SK-N-SH (cell line): ENCODE measurements at regions not wholly inside any gene's neighbourhood (a gene's known extent, or its start where the extent isn't known, plus 50 kb on each side); places are given as distances from the start of the nearest gene placed in this dataset.

Experiments used
- CTCF ChIA-PET: fragments of 300-600, 350-600 bp; formaldehyde crosslinking; extraction: SDS; loops from one replicate; lab custom pipeline; 2021; lab: Yijun Ruan, JAX
- POLR2A ChIA-PET: fragments of 350-600 bp; sonication (Branson Sonifier 250); formaldehyde crosslinking; extraction: SDS; loops from one replicate; lab custom pipeline; 2020; ENCODE audit warnings: antibody characterized with exemption, inconsistent platforms; lab: Yijun Ruan, JAX
- DNase-seq: peaks from one replicate; pipeline ENCODE4 v3.0.0; 2012
- H2AFZ ChIP-seq: fragments of 200-600 bp; sonication (generic); 2 replicates; pipeline ENCODE4 v1.8.1; 2016; ENCODE audit warnings: antibody characterized with exemption, mild to moderate bottlenecking, low read depth
- H3F3A ChIP-seq: fragments of 200-600 bp; sonication (generic); replicated peaks from 2 replicates; pipeline ENCODE3; 2016; ENCODE audit warnings: antibody characterized with exemption, mild to moderate bottlenecking; ENCODE audit not compliant: insufficient read depth
- H3K27ac ChIP-seq, 2 experiments: fragments of 200-500 bp in 1 of 2; fragments of 200-600 bp in 1 of 2; sonication (Bioruptor generic) in 1 of 2; sonication (generic), shearing (Covaris generic) in 1 of 2; 2 replicates each; pipeline versions ENCODE4 v1.5.1 to v1.6.1; 2014 to 2016; ENCODE audit warnings: low read depth in 2 of 2, inconsistent platforms in 1 of 2, low read length in 1 of 2, mild to moderate bottlenecking in 1 of 2, mixed read lengths in 1 of 2
- H3K27me3 ChIP-seq: fragments of 200-600 bp; sonication (generic), shearing (Covaris generic); 2 replicates; pipeline ENCODE4 v1.6.1; 2016; ENCODE audit warnings: mixed run types; ENCODE audit not compliant: insufficient read depth
- H3K36me3 ChIP-seq, 2 experiments: fragments of 200-500 bp in 1 of 2; fragments of 200-600 bp in 1 of 2; sonication (Bioruptor generic) in 1 of 2; sonication (generic) in 1 of 2; replicated peaks in 1 of 2; 2 replicates each; pipeline versions ENCODE3 to v1.5.1; 2014 to 2016; ENCODE audit warnings: low read length in 1 of 2, mild to moderate bottlenecking in 1 of 2; ENCODE audit not compliant: insufficient read depth in 2 of 2, control insufficient read depth in 1 of 2
- H3K4me1 ChIP-seq, 2 experiments: fragments of 200-500 bp in 1 of 2; fragments of 200-600 bp in 1 of 2; sonication (Bioruptor generic) in 1 of 2; sonication (generic), shearing (Covaris generic) in 1 of 2; 2 replicates each; pipeline versions ENCODE4 v1.5.1 to v1.6.1; 2014 to 2016; ENCODE audit warnings: low read depth in 1 of 2, low read length in 1 of 2, mixed run types in 1 of 2; ENCODE audit not compliant: insufficient read depth in 2 of 2, control insufficient read depth in 1 of 2
- H3K4me2 ChIP-seq: fragments of 200-600 bp; sonication (generic), shearing (Covaris generic); 2 replicates; pipeline ENCODE4 v1.6.1; 2017; ENCODE audit warnings: mixed run types
- H3K4me3 ChIP-seq, 2 experiments: fragments of 200-500 bp in 1 of 2; fragments of 200-600 bp in 1 of 2; sonication (Bioruptor generic) in 1 of 2; sonication (generic), shearing (Covaris generic) in 1 of 2; 2 replicates each; pipeline versions ENCODE4 v1.5.1 to v1.8.1; 2014 to 2016; ENCODE audit warnings: low read depth in 2 of 2, inconsistent platforms in 1 of 2, low read length in 1 of 2, mild to moderate bottlenecking in 1 of 2, mixed read lengths in 1 of 2, moderate library complexity in 1 of 2
- H3K79me2 ChIP-seq: fragments of 200-600 bp; sonication (generic); 2 replicates; pipeline ENCODE4 v1.8.1; 2017; ENCODE audit warnings: mild to moderate bottlenecking; ENCODE audit not compliant: insufficient read depth
- H3K9ac ChIP-seq: fragments of 200-600 bp; sonication (generic); 2 replicates; pipeline ENCODE4 v1.6.1; 2017; ENCODE audit warnings: mixed run types
- H3K9me2 ChIP-seq: fragments of 200-600 bp; sonication (generic); 2 replicates; pipeline ENCODE4 v1.6.1; 2017; ENCODE audit warnings: mixed run types
- H3K9me3 ChIP-seq: fragments of 200-600 bp; sonication (generic); 2 replicates; pipeline ENCODE4 v1.6.1; 2017; ENCODE audit warnings: mixed run types, mild to moderate bottlenecking, moderate library complexity
- H4K20me1 ChIP-seq: fragments of 200-600 bp; sonication (generic); 2 replicates; pipeline ENCODE4 v1.6.1; 2017; ENCODE audit warnings: mild to moderate bottlenecking, mixed run types; ENCODE audit not compliant: insufficient read depth
- CHD2 ChIP-seq: fragments of 150-350 bp; IDR thresholded peaks from 2 replicates; pipeline ENCODE4 v1.6.1; 2018; ENCODE audit warnings: low read length; ENCODE audit not compliant: partially characterized antibody
- ELF1 ChIP-seq: IDR thresholded peaks from 2 replicates; pipeline ENCODE4 v1.4.0; 2012
- EP300 ChIP-seq, 2 experiments: IDR thresholded peaks; 2 replicates each; pipeline versions ENCODE4 v1.4.0 to v1.6.1; 2012; ENCODE audit warnings: borderline replicate concordance in 1 of 2, low read depth in 1 of 2, low read length in 1 of 2
- FOXJ3 ChIP-seq: sonication (generic); formaldehyde crosslinking; IDR thresholded peaks from 2 replicates; pipeline ENCODE4 v1.5.1; 2020; ENCODE audit warnings: mild to moderate bottlenecking, missing genetic modification reagents
- FOXM1 ChIP-seq: IDR thresholded peaks from 2 replicates; pipeline ENCODE4 v1.4.0; 2012; ENCODE audit warnings: low read depth, mild to moderate bottlenecking
- GABPA ChIP-seq: IDR thresholded peaks from 2 replicates; pipeline ENCODE4 v1.4.0; 2012; ENCODE audit warnings: low read depth, mild to moderate bottlenecking
- JUND ChIP-seq: IDR thresholded peaks from 2 replicates; pipeline ENCODE4 v1.4.0; 2012
- POLR2AphosphoS5 ChIP-seq: IDR thresholded peaks from 2 replicates; pipeline ENCODE4 v1.6.1; 2012; ENCODE audit warnings: low read depth, low read length
- RAD21 ChIP-seq: IDR thresholded peaks from 2 replicates; pipeline ENCODE4 v1.6.1; 2012; ENCODE audit warnings: mild to moderate bottlenecking, low read length
- RCOR1 ChIP-seq: fragments of 150-350 bp; IDR thresholded peaks from 2 replicates; pipeline ENCODE4 v1.6.1; 2017; ENCODE audit warnings: antibody characterized with exemption, low read length
- SIN3A ChIP-seq: IDR thresholded peaks from 2 replicates; pipeline ENCODE4 v1.6.1; 2012; ENCODE audit warnings: low read depth, mild to moderate bottlenecking, low read length, moderate library complexity, borderline replicate concordance
- YY1 ChIP-seq: IDR thresholded peaks from 2 replicates; pipeline ENCODE4 v1.4.0; 2012; ENCODE audit warnings: low read depth, mild to moderate bottlenecking
- WGBS: methylation state at CpG from one replicate; pipeline ENCODE4 v1.1.6; 2017; ENCODE audit warnings: low lambda C conversion rate; 5-methylcytosine and 5-hydroxymethylcytosine counted together
- TF ChIP-seq, protein P1 (sequence below): fragments of 150-350 bp; IDR thresholded peaks from 2 replicates; pipeline ENCODE4 v1.6.1; 2016; ENCODE audit warnings: mild to moderate bottlenecking, low read depth, low read length
- TF ChIP-seq, protein P2 (sequence below): IDR thresholded peaks from 2 replicates; pipeline ENCODE4 v1.4.0; 2012; ENCODE audit warnings: low read depth, borderline replicate concordance
- TF ChIP-seq, protein P3 (sequence below): IDR thresholded peaks from 2 replicates; pipeline ENCODE4 v1.4.0; 2012; ENCODE audit warnings: low read depth, borderline replicate concordance
- TF ChIP-seq, protein P4 (sequence below): IDR thresholded peaks from 2 replicates; pipeline ENCODE4 v1.4.0; 2012; ENCODE audit warnings: low read depth
- TF ChIP-seq, protein P5 (sequence below): fragments of 150-350 bp; IDR thresholded peaks from 2 replicates; pipeline ENCODE4 v1.6.1; 2017; ENCODE audit warnings: antibody characterized with exemption, low read length, low read depth, borderline replicate concordance
- TF ChIP-seq, protein P6 (sequence below): IDR thresholded peaks from 2 replicates; pipeline ENCODE4 v1.6.1; 2012; ENCODE audit warnings: mild to moderate bottlenecking, low read depth, low read length, moderate library complexity
- TF ChIP-seq, protein P7 (sequence below): fragments of 200-600 bp; sonication (generic); IDR thresholded peaks from 2 replicates; pipeline ENCODE4 v1.6.1; 2017; ENCODE audit warnings: antibody characterized with exemption, mild to moderate bottlenecking, moderate library complexity

DNA sequence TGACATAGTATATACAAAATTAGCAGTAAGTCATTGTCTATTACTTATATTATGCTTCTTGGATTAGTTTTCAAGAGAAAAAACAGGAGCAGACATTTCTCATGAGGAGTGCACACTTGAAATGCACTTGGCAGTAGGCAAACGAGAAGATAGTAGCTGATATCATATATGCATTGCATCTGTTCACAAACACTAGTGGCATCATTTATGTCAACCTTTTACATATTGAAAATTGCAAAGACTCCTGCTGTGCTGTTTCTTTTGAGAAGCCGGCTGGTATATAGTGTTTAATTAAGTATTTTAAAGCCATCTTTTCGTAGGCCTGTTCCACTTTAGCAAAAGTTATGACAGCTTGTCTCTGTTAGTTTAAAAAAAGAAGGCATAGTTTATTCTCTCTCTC lies 58.4 kb upstream of the SLC8A1 start:
- 53% methylated on average over 3 of the region's 3 CpGs for WGBS
- Histone ChIP-seq H3K4me3 (no peak overlapping the region), H3K27ac (no peak overlapping the region), H3K27me3 (no peaks in the 10 kb centered on the region), H3K79me2 (no peaks in the 10 kb centered on the region), H3K9ac (no peak overlapping the region), H4K20me1 (no peaks in the 10 kb centered on the region), H3F3A (no peaks in the 10 kb centered on the region), H3K4me2 (no peak overlapping the region), H3K9me3 (no peaks in the 10 kb centered on the region), H3K4me1 (no peaks in the 10 kb centered on the region; a peak in 1 of 4 replicates), H2AFZ (no peak overlapping the region), H3K36me3 (no peaks in the 10 kb centered on the region), H3K9me2 (no peaks in the 10 kb centered on the region)
- ChIA-PET POLR2A (no interaction called here), CTCF (interaction anchor here (0.9 to 1.9 kb wide), 2 partner anchors 23 to 44 kb away, joined by 3 to 4 read pairs; no protein-coding TSS in a partner anchor)
- no peak for DNase-seq
- TF ChIP-seq EP300 (IDR thresholded peaks at IDR 0.05; ENCODE audit: borderline replicate concordance in 1 of 2, low read depth in 1 of 2, low read length in 1 of 2) (no peak), SIN3A (no peak), RAD21 (no peak), YY1 (no peak), GABPA (no peak), FOXJ3 (CRISPR knock-in tag) (no peak), ELF1 (no peak), RCOR1 (no peak), FOXM1 (no peak), JUND (no peak), POLR2AphosphoS5 (no peak), CHD2 (no peak)
- TF ChIP-seq, protein P1, sequence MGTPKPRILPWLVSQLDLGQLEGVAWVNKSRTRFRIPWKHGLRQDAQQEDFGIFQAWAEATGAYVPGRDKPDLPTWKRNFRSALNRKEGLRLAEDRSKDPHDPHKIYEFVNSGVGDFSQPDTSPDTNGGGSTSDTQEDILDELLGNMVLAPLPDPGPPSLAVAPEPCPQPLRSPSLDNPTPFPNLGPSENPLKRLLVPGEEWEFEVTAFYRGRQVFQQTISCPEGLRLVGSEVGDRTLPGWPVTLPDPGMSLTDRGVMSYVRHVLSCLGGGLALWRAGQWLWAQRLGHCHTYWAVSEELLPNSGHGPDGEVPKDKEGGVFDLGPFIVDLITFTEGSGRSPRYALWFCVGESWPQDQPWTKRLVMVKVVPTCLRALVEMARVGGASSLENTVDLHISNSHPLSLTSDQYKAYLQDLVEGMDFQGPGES, result no peak
- TF ChIP-seq, protein P2, sequence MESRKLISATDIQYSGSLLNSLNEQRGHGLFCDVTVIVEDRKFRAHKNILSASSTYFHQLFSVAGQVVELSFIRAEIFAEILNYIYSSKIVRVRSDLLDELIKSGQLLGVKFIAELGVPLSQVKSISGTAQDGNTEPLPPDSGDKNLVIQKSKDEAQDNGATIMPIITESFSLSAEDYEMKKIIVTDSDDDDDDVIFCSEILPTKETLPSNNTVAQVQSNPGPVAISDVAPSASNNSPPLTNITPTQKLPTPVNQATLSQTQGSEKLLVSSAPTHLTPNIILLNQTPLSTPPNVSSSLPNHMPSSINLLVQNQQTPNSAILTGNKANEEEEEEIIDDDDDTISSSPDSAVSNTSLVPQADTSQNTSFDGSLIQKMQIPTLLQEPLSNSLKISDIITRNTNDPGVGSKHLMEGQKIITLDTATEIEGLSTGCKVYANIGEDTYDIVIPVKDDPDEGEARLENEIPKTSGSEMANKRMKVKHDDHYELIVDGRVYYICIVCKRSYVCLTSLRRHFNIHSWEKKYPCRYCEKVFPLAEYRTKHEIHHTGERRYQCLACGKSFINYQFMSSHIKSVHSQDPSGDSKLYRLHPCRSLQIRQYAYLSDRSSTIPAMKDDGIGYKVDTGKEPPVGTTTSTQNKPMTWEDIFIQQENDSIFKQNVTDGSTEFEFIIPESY, result no peak
- TF ChIP-seq, protein P3, sequence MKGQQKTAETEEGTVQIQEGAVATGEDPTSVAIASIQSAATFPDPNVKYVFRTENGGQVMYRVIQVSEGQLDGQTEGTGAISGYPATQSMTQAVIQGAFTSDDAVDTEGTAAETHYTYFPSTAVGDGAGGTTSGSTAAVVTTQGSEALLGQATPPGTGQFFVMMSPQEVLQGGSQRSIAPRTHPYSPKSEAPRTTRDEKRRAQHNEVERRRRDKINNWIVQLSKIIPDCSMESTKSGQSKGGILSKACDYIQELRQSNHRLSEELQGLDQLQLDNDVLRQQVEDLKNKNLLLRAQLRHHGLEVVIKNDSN, result no peak
- TF ChIP-seq, protein P4, sequence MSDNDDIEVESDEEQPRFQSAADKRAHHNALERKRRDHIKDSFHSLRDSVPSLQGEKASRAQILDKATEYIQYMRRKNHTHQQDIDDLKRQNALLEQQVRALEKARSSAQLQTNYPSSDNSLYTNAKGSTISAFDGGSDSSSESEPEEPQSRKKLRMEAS, result no peak
- TF ChIP-seq, protein P5, sequence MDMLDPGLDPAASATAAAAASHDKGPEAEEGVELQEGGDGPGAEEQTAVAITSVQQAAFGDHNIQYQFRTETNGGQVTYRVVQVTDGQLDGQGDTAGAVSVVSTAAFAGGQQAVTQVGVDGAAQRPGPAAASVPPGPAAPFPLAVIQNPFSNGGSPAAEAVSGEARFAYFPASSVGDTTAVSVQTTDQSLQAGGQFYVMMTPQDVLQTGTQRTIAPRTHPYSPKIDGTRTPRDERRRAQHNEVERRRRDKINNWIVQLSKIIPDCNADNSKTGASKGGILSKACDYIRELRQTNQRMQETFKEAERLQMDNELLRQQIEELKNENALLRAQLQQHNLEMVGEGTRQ, result no peak
- TF ChIP-seq, protein P6, sequence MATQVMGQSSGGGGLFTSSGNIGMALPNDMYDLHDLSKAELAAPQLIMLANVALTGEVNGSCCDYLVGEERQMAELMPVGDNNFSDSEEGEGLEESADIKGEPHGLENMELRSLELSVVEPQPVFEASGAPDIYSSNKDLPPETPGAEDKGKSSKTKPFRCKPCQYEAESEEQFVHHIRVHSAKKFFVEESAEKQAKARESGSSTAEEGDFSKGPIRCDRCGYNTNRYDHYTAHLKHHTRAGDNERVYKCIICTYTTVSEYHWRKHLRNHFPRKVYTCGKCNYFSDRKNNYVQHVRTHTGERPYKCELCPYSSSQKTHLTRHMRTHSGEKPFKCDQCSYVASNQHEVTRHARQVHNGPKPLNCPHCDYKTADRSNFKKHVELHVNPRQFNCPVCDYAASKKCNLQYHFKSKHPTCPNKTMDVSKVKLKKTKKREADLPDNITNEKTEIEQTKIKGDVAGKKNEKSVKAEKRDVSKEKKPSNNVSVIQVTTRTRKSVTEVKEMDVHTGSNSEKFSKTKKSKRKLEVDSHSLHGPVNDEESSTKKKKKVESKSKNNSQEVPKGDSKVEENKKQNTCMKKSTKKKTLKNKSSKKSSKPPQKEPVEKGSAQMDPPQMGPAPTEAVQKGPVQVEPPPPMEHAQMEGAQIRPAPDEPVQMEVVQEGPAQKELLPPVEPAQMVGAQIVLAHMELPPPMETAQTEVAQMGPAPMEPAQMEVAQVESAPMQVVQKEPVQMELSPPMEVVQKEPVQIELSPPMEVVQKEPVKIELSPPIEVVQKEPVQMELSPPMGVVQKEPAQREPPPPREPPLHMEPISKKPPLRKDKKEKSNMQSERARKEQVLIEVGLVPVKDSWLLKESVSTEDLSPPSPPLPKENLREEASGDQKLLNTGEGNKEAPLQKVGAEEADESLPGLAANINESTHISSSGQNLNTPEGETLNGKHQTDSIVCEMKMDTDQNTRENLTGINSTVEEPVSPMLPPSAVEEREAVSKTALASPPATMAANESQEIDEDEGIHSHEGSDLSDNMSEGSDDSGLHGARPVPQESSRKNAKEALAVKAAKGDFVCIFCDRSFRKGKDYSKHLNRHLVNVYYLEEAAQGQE, result no peak
- TF ChIP-seq, protein P7, sequence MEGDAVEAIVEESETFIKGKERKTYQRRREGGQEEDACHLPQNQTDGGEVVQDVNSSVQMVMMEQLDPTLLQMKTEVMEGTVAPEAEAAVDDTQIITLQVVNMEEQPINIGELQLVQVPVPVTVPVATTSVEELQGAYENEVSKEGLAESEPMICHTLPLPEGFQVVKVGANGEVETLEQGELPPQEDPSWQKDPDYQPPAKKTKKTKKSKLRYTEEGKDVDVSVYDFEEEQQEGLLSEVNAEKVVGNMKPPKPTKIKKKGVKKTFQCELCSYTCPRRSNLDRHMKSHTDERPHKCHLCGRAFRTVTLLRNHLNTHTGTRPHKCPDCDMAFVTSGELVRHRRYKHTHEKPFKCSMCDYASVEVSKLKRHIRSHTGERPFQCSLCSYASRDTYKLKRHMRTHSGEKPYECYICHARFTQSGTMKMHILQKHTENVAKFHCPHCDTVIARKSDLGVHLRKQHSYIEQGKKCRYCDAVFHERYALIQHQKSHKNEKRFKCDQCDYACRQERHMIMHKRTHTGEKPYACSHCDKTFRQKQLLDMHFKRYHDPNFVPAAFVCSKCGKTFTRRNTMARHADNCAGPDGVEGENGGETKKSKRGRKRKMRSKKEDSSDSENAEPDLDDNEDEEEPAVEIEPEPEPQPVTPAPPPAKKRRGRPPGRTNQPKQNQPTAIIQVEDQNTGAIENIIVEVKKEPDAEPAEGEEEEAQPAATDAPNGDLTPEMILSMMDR, result no peak
